Tibial nerve (tissue), 4 donors: ENCODE measurements at regions not wholly inside any gene's neighbourhood (a gene's known extent, or its start where the extent isn't known, plus 50 kb on each side); places are given as distances from the start of the nearest gene placed in this dataset.

ENCODE experiments used
- CTCF ChIP-seq, 5 experiments: fragments of 200-600 bp in 3 of 5; fragments of 450-650 bp in 2 of 5; sonication (generic) in 3 of 5; IDR thresholded peaks; one replicate each; pipeline ENCODE4 v1.5.1; 2016 to 2019; ENCODE audit warnings: antibody characterized with exemption in 5 of 5, mild to moderate bottlenecking in 3 of 5, moderate library complexity in 2 of 5
- EP300 ChIP-seq, 2 donors: sonication (generic); formaldehyde crosslinking; IDR thresholded peaks; one replicate each; pipeline ENCODE4 v1.6.1; 2017; ENCODE audit warnings: antibody characterized with exemption in 2 of 2, mild to moderate bottlenecking in 1 of 2
- POLR2A ChIP-seq, 2 donors: fragments of 450-650 bp; IDR thresholded peaks; one replicate each; pipeline ENCODE4 v1.6.1; 2017; ENCODE audit warnings: antibody characterized with exemption in 2 of 2, mild to moderate bottlenecking in 2 of 2, moderate library complexity in 2 of 2

- TF ChIP-seq CTCF (IDR thresholded peaks at IDR 0.05), result no peak
- no peak for TF ChIP-seq POLR2A (IDR thresholded peaks at IDR 0.05)
- TF ChIP-seq EP300 (IDR thresholded peaks at IDR 0.05), result no peak
Measured at GRCh38 chr5:163867738-163868137, 362.3 kb downstream of the MAT2B start.
